SK-N-SH (cell line): ENCODE measurements at regions not wholly inside any gene's neighbourhood (a gene's known extent, or its start where the extent isn't known, plus 50 kb on each side); places are given as distances from the start of the nearest gene placed in this dataset.

ENCODE experiments used
- CTCF ChIA-PET: fragments of 300-600, 350-600 bp; formaldehyde crosslinking; extraction: SDS; loops from one replicate; lab custom pipeline; 2021; lab: Yijun Ruan, JAX
- POLR2A ChIA-PET: fragments of 350-600 bp; sonication (Branson Sonifier 250); formaldehyde crosslinking; extraction: SDS; loops from one replicate; lab custom pipeline; 2020; ENCODE audit warnings: antibody characterized with exemption, inconsistent platforms; lab: Yijun Ruan, JAX
- DNase-seq: peaks from one replicate; pipeline ENCODE4 v3.0.0; 2012
- H2AFZ ChIP-seq: fragments of 200-600 bp; sonication (generic); 2 replicates; pipeline ENCODE4 v1.8.1; 2016; ENCODE audit warnings: antibody characterized with exemption, mild to moderate bottlenecking, low read depth
- H3F3A ChIP-seq: fragments of 200-600 bp; sonication (generic); replicated peaks from 2 replicates; pipeline ENCODE3; 2016; ENCODE audit warnings: antibody characterized with exemption, mild to moderate bottlenecking; ENCODE audit not compliant: insufficient read depth
- H3K27ac ChIP-seq, 2 experiments: fragments of 200-500 bp in 1 of 2; fragments of 200-600 bp in 1 of 2; sonication (Bioruptor generic) in 1 of 2; sonication (generic), shearing (Covaris generic) in 1 of 2; 2 replicates each; pipeline versions ENCODE4 v1.5.1 to v1.6.1; 2014 to 2016; ENCODE audit warnings: low read depth in 2 of 2, inconsistent platforms in 1 of 2, low read length in 1 of 2, mild to moderate bottlenecking in 1 of 2, mixed read lengths in 1 of 2
- H3K27me3 ChIP-seq: fragments of 200-600 bp; sonication (generic), shearing (Covaris generic); 2 replicates; pipeline ENCODE4 v1.6.1; 2016; ENCODE audit warnings: mixed run types; ENCODE audit not compliant: insufficient read depth
- H3K36me3 ChIP-seq, 2 experiments: fragments of 200-500 bp in 1 of 2; fragments of 200-600 bp in 1 of 2; sonication (Bioruptor generic) in 1 of 2; sonication (generic) in 1 of 2; replicated peaks in 1 of 2; 2 replicates each; pipeline versions ENCODE3 to v1.5.1; 2014 to 2016; ENCODE audit warnings: low read length in 1 of 2, mild to moderate bottlenecking in 1 of 2; ENCODE audit not compliant: insufficient read depth in 2 of 2, control insufficient read depth in 1 of 2
- H3K4me1 ChIP-seq, 2 experiments: fragments of 200-500 bp in 1 of 2; fragments of 200-600 bp in 1 of 2; sonication (Bioruptor generic) in 1 of 2; sonication (generic), shearing (Covaris generic) in 1 of 2; 2 replicates each; pipeline versions ENCODE4 v1.5.1 to v1.6.1; 2014 to 2016; ENCODE audit warnings: low read depth in 1 of 2, low read length in 1 of 2, mixed run types in 1 of 2; ENCODE audit not compliant: insufficient read depth in 2 of 2, control insufficient read depth in 1 of 2
- H3K4me2 ChIP-seq: fragments of 200-600 bp; sonication (generic), shearing (Covaris generic); 2 replicates; pipeline ENCODE4 v1.6.1; 2017; ENCODE audit warnings: mixed run types
- H3K4me3 ChIP-seq, 2 experiments: fragments of 200-500 bp in 1 of 2; fragments of 200-600 bp in 1 of 2; sonication (Bioruptor generic) in 1 of 2; sonication (generic), shearing (Covaris generic) in 1 of 2; 2 replicates each; pipeline versions ENCODE4 v1.5.1 to v1.8.1; 2014 to 2016; ENCODE audit warnings: low read depth in 2 of 2, inconsistent platforms in 1 of 2, low read length in 1 of 2, mild to moderate bottlenecking in 1 of 2, mixed read lengths in 1 of 2, moderate library complexity in 1 of 2
- H3K79me2 ChIP-seq: fragments of 200-600 bp; sonication (generic); 2 replicates; pipeline ENCODE4 v1.8.1; 2017; ENCODE audit warnings: mild to moderate bottlenecking; ENCODE audit not compliant: insufficient read depth
- H3K9ac ChIP-seq: fragments of 200-600 bp; sonication (generic); 2 replicates; pipeline ENCODE4 v1.6.1; 2017; ENCODE audit warnings: mixed run types
- H3K9me2 ChIP-seq: fragments of 200-600 bp; sonication (generic); 2 replicates; pipeline ENCODE4 v1.6.1; 2017; ENCODE audit warnings: mixed run types
- H3K9me3 ChIP-seq: fragments of 200-600 bp; sonication (generic); 2 replicates; pipeline ENCODE4 v1.6.1; 2017; ENCODE audit warnings: mixed run types, mild to moderate bottlenecking, moderate library complexity
- H4K20me1 ChIP-seq: fragments of 200-600 bp; sonication (generic); 2 replicates; pipeline ENCODE4 v1.6.1; 2017; ENCODE audit warnings: mild to moderate bottlenecking, mixed run types; ENCODE audit not compliant: insufficient read depth
- CHD2 ChIP-seq: fragments of 150-350 bp; IDR thresholded peaks from 2 replicates; pipeline ENCODE4 v1.6.1; 2018; ENCODE audit warnings: low read length; ENCODE audit not compliant: partially characterized antibody
- CTCF ChIP-seq: fragments of 200-600 bp; sonication (generic); IDR thresholded peaks from 2 replicates; pipeline ENCODE4 v1.6.1; 2017; ENCODE audit warnings: antibody characterized with exemption, mild to moderate bottlenecking, moderate library complexity
- ELF1 ChIP-seq: IDR thresholded peaks from 2 replicates; pipeline ENCODE4 v1.4.0; 2012
- EZH2phosphoT487 ChIP-seq: fragments of 200-600 bp; sonication (generic); IDR thresholded peaks from 2 replicates; pipeline ENCODE4 v1.6.1; 2017; ENCODE audit warnings: low read depth, mixed run types, mild to moderate bottlenecking, antibody characterized with exemption, moderate library complexity, borderline replicate concordance
- FOSL2 ChIP-seq: IDR thresholded peaks from 2 replicates; pipeline ENCODE4 v1.4.0; 2012; ENCODE audit warnings: low read depth, mild to moderate bottlenecking, moderate library complexity, borderline replicate concordance
- FOXJ3 ChIP-seq: sonication (generic); formaldehyde crosslinking; IDR thresholded peaks from 2 replicates; pipeline ENCODE4 v1.5.1; 2020; ENCODE audit warnings: mild to moderate bottlenecking, missing genetic modification reagents
- FOXM1 ChIP-seq: IDR thresholded peaks from 2 replicates; pipeline ENCODE4 v1.4.0; 2012; ENCODE audit warnings: low read depth, mild to moderate bottlenecking
- GATA2 ChIP-seq: sonication (generic); formaldehyde crosslinking; IDR thresholded peaks from 2 replicates; pipeline ENCODE4 v1.5.0; 2020; ENCODE audit warnings: mild to moderate bottlenecking, missing genetic modification reagents
- MXI1 ChIP-seq: IDR thresholded peaks from 2 replicates; pipeline ENCODE4 v1.6.1; 2012; ENCODE audit warnings: mild to moderate bottlenecking, low read depth, low read length, improper control_type of control experiment
- PBX3 ChIP-seq: IDR thresholded peaks from 2 replicates; pipeline ENCODE4; 2012
- POLR2AphosphoS5 ChIP-seq: IDR thresholded peaks from 2 replicates; pipeline ENCODE4 v1.6.1; 2012; ENCODE audit warnings: low read depth, low read length
- RAD21 ChIP-seq: IDR thresholded peaks from 2 replicates; pipeline ENCODE4 v1.6.1; 2012; ENCODE audit warnings: mild to moderate bottlenecking, low read length
- RFX5 ChIP-seq: IDR thresholded peaks from 2 replicates; pipeline ENCODE4 v1.6.1; 2012; ENCODE audit warnings: mild to moderate bottlenecking, improper control_type of control experiment, low read length
- SIN3A ChIP-seq: IDR thresholded peaks from 2 replicates; pipeline ENCODE4 v1.6.1; 2012; ENCODE audit warnings: low read depth, mild to moderate bottlenecking, low read length, moderate library complexity, borderline replicate concordance
- USF2 ChIP-seq: fragments of 150-350 bp; IDR thresholded peaks from 2 replicates; pipeline ENCODE4 v1.6.1; 2017; ENCODE audit warnings: antibody characterized with exemption, low read length, low read depth, borderline replicate concordance
- WGBS: methylation state at CpG from one replicate; pipeline ENCODE4 v1.1.6; 2017; ENCODE audit warnings: low lambda C conversion rate; 5-methylcytosine and 5-hydroxymethylcytosine counted together
- TF ChIP-seq, protein P1 (sequence below): IDR thresholded peaks from 2 replicates; pipeline ENCODE4 v1.4.0; 2012; ENCODE audit warnings: low read depth, borderline replicate concordance

DNA sequence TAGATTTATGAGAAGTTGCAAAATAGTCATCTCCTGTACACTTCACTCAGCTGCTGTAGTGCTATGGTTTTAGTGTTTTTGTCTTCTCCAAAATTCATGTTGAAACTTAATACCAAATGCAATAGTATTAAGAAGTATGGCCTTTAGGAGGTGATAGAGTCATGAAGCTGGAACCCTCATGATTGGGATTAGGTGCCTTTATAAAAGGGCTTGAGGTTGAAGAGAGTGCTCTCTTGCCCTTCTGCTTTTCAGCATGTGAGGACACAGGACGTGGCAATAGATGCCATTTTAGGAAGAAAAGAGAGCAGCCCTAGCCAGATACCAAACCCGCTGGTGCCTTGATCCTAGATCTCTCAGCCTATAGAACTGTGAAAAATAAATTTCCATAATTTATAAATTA is 87.6 kb downstream of the CTH start:
- ChIA-PET POLR2A (no interaction called here), CTCF (interaction anchor here (1.0 to 1.2 kb wide), 2 partner anchors 366 to 761 kb away, joined by 3 read pairs; no protein-coding TSS in a partner anchor)
- Histone ChIP-seq H3K27ac (no peak overlapping the region), H2AFZ (no peak overlapping the region), H4K20me1 (no peaks in the 10 kb centered on the region), H3K9me3 (no peaks in the 10 kb centered on the region), H3K9me2 (no peaks in the 10 kb centered on the region), H3F3A (peaks cover 6% of the 10 kb centered on the region), H3K27me3 (no peaks in the 10 kb centered on the region), H3K4me3 (no peak overlapping the region), H3K4me2 (no peak overlapping the region), H3K9ac (no peak overlapping the region), H3K36me3 (no peaks in the 10 kb centered on the region), H3K79me2 (no peaks in the 10 kb centered on the region), H3K4me1 (peaks cover 0 to 4% of the 10 kb centered on the region in 2 experiments; a peak in 2 of 4 replicates)
- WGBS, result 44% methylated on average over 2 of the region's 2 CpGs
- DNase-seq, result no peak
- no peak for TF ChIP-seq USF2
- no peak for TF ChIP-seq GATA2 (CRISPR knock-in tag)
- TF ChIP-seq CTCF, result no peak
- no peak for TF ChIP-seq EZH2phosphoT487
- no peak for TF ChIP-seq ELF1
- no peak for TF ChIP-seq RFX5
- no peak for TF ChIP-seq POLR2AphosphoS5
- no peak for TF ChIP-seq FOXM1
- TF ChIP-seq, protein P1, sequence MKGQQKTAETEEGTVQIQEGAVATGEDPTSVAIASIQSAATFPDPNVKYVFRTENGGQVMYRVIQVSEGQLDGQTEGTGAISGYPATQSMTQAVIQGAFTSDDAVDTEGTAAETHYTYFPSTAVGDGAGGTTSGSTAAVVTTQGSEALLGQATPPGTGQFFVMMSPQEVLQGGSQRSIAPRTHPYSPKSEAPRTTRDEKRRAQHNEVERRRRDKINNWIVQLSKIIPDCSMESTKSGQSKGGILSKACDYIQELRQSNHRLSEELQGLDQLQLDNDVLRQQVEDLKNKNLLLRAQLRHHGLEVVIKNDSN, result no peak
- no peak for TF ChIP-seq FOSL2
- TF ChIP-seq PBX3, result no peak
- TF ChIP-seq MXI1, result no peak
- TF ChIP-seq FOXJ3, result no peak

DNA sequence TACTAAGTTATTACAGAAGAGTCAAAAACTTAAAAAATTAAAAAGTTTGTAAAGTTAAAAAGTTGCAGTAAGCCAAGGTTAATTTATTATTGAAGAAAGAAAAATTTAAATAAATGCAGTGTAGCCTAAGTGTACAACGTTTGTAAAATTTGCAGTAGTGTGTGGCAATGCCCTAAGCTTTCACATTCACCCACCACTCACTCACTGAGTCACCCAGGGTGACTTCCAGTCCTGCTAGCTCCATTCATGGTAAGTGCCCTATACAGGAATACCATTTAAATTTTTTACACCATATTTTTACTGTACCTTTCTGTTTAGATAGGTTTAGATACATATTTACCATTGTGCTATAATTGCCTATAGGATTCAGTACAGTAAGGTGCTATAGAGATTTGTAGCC is 88.6 kb downstream of the CTH start:
- no peaks in the 10 kb centered on the region for H3K9me2 ChIP-seq
- no peaks in the 10 kb centered on the region for H3K27me3 ChIP-seq
- no peak overlapping the region for H3K9ac ChIP-seq
- no peak for DNase-seq
- POLR2A ChIA-PET, result no interaction called here
- H3K4me3 ChIP-seq, result no peak overlapping the region
- H3K9me3 ChIP-seq, result no peaks in the 10 kb centered on the region
- peaks cover 17% of the 10 kb centered on the region for H3F3A ChIP-seq
- no peak overlapping the region for H2AFZ ChIP-seq
- H3K4me2 ChIP-seq, result no peak overlapping the region
- H3K36me3 ChIP-seq, result no peaks in the 10 kb centered on the region
- TF ChIP-seq RAD21 (no peak), CHD2 (no peak), SIN3A (no peak)
- TF ChIP-seq, all 33 proteins: peak for 0
- no peaks in the 10 kb centered on the region for H3K79me2 ChIP-seq
- 37% methylated on average over 1 of the region's 1 CpG for WGBS
- CTCF ChIA-PET, result interaction anchor here (1.2 kb wide), 1 partner anchor 367 kb away, joined by 3 read pairs; no protein-coding TSS in a partner anchor
- peaks cover 3 to 14% of the 10 kb centered on the region in 2 experiments; a peak in 3 of 4 replicates for H3K4me1 ChIP-seq
- H3K27ac ChIP-seq, result no peak overlapping the region
- no peaks in the 10 kb centered on the region; the same call in 1 of the 2 replicates for H4K20me1 ChIP-seq
